GM21367 (cell line): ENCODE measurements at regions not wholly inside any gene's neighbourhood (a gene's known extent, or its start where the extent isn't known, plus 50 kb on each side); places are given as distances from the start of the nearest gene placed in this dataset.
"Not testable (repeated sequence)": the region's sequence is repeated elsewhere in the genome, so short reads cannot be mapped to it uniquely, and the experiment has no call there.

Experiments used
- ATAC-seq: cut with Tn5 transposase; IDR thresholded peaks from one replicate; pipeline ENCODE4 v1.9.1; 2021; ENCODE audit not compliant: unreplicated experiment

- no peak for ATAC-seq
Observed at GRCh38 chr4:146076081-146076480, 99.4 kb upstream of the LSM6 start.

GRCh38 chr4:146073517-146073916, 102.0 kb upstream of the LSM6 start:
- peak; percentile 70 for ATAC-seq

DNA sequence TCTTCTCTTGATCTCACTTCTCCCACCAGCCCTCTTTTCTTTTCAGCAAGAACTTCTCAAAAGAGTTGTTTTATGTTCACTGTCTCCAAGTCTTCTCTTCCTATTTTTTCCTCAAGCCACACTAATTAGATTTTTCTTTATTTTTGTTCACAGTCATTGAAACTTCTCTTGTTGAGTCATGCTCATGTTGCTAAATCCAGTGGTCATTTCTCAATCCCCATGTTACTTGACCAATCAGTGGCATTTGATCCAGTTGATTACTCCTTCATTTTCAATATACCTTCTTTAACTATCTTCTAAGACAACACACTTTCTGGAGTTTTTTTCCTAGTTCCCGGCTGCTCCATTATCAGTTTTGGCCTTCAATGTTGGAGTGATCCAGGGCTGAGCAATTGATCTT, 103.1 kb upstream of the LSM6 start:
- no peak for ATAC-seq

- no peak for ATAC-seq
Observed at GRCh38 chr4:146071390-146071789, 104.1 kb upstream of the LSM6 start.

DNA sequence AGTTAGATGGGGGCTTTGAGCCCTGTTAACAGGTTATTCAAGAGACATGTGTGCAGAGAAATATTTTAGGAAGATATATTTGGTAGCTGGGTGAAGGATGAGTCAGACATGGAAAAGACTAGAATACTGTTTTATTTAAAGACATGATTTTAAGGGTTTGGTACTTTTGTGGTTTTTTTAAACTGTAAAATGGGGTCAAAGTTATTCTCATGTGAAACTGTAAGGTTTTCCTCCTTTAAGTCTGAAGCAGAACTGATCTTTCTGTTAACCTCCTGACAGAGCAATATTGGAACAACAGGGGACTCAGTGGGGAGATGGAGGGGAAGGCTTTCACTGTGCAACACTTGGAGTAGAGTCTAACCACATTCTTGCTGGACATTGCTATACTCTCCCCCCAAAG, 112.4 kb upstream of the LSM6 start:
- ATAC-seq: peak; percentile 23

GRCh38 chr4:146062340-146062739, 113.2 kb upstream of the LSM6 start:
- no peak for ATAC-seq

DNA sequence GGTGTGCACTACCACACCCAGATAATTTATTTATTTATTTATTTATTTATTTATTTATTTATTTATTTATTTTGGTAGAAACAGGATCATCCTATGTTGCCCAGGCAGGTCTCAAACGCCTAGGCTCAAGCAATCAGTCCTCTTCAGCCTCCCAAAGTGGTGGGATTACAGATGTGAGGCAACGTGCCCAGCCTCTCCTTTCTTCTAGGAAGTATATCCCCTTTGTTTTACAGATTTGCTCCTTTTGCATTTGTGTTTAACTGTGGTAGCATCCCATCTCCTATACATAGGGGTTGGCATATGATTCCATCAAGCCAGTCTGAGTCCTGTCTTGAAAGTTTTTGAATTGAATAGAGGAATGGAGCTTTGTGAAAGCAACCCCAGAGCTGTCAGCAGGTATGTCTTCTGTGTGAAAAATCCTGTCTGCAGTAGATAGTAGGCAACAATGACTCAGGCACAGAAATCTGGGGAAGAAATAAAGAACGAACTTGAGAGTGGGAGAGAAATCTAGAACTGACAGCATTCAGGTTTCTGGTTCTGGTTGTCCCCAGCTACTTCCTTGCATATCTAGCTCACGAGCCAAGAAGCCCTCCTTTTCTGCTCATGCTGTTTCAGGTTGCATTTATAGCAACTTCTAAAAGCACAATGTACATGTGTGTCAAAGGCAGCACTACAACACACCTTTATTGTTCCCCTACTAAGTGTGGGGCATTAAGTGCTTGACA, 113.7 kb upstream of the LSM6 start:
- no peak for ATAC-seq

GRCh38 chr4:146059865-146060264, 115.7 kb upstream of the LSM6 start:
- peak; percentile 69 for ATAC-seq

DNA sequence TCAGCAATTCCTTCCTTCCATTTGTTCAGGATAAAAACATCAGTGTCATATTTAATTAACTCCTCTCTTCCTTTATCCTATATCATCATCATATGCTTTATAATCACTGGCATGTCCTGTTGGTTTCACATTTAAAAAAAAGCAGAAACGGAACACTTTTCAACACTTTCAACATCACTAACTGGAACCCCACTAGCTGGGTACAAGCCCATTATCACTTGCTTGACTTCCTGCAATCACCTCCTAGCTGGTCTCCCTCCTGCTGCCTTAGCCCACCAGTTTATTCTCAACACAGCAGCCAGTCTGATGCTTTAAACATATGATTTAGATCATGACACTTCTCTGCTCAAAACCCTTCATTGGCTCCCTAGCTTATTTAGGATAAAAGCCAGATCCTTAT, 116.4 kb upstream of the LSM6 start:
- peak; percentile 41 for ATAC-seq

- ATAC-seq: no peak
Observed at GRCh38 chr4:146058531-146058930, 117.0 kb upstream of the LSM6 start.

DNA sequence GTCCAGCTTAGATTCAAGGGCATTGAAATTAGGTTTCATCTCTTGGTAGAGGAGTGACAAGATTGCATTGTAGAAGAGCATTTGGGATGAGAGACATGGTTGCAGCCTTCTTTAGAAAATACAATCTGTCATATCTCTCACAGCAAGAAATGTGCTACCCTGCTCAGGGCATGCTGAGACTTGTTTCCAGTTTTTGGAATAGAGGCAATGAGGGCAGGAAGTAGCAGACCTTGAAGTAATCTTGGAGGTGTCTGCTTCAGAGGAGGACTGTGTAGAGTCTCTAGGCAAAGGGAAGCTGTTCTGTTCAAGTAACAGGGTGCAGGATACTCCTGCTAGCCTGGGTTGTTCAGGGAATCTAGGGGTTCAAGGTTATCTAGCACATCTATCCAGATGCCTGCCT, 116.1 kb upstream of the ZNF827 start:
- no peak for ATAC-seq

GRCh38 chr4:146053891-146054290, 115.3 kb upstream of the ZNF827 start:
- no peak for ATAC-seq

DNA sequence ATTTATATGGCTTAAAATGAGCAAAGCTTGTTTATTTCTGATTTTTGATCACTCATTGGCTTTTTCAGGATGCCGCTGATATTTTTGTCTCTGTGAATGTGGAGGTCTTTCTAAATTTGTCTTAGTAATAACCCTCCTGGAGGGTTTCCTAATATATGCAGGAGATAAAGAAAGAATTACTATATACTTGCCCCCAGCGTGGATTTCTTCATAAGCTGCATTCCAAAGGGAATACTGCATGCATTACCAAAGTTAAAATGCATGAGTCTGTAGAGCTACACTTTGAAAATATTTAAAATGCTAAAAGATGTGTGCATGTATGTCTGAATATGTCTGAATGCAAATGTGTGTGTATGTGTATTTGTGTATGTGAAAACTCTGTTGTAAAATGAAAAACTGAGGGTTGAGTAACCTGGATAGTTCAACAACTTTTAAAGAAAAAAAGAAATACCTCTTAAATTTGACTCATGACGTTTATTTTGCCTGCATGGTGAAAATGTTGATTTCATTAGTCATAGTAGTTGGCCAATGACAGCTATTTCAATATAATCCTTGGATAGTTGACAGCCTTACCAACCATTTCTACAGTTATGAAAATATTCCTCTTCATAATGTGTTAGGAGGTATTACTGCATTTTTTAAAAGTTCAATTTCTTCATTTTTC, 113.2 kb upstream of the ZNF827 start:
- no peak for ATAC-seq

DNA sequence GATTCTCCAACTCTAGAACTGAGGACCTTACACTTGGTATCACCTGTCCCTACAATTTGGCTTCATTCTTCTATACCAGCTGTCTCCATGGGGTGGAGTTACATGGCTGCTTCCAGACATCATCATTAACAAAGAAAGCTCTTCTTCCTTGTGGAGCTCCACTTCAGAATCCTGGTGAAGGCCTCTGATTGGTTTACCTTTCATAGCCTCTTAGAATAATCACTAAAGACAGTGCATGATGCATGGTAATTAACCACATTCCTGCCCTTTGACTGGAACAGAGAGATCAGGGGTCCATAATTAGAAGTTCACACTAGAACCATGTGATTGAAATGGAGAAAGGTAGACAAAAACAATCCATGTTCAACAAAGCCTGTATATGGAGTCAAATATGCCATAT, 112.6 kb upstream of the ZNF827 start:
- no peak for ATAC-seq

DNA sequence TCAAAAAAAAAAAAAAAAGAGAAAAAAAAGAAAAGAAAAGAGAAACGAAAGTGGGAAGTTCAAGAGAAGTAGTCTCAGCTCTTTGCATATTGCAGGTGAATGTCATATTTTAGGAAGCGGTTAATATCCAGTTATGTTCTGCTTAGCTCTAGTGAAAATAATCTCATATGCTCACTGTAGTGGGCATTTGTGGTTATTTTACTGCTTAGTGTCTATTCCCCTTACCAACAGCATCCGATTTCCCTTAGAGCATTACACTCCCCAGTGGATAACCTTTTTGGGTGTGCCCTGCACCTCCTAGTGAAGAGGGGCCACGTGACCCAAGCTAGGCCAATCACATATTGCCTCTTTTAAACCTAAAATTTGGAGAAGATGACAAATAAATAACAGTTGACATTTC, 111.2 kb upstream of the ZNF827 start:
- peak; percentile 93 for ATAC-seq

DNA sequence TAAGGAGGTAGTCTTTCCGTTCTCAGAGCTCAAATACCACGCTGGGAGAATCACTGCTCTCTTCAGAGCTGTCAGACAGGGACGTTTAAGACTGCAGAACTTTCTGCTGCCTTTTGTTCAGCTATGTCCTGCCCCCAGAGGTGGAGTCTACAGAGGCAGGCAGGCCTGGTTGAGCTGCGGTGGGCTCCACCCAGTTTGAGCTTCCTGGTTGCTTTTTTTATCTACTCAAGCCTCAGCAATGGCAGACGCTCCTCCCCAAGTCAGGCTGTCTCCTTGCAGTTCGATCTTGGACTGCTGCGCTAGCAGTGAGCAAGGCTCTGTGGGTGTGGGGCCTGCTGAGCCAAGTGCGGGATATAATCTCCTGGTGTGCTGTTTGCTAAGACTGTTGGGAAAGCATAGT, 109.1 kb upstream of the ZNF827 start:
- ATAC-seq: not testable (repeated sequence)

DNA sequence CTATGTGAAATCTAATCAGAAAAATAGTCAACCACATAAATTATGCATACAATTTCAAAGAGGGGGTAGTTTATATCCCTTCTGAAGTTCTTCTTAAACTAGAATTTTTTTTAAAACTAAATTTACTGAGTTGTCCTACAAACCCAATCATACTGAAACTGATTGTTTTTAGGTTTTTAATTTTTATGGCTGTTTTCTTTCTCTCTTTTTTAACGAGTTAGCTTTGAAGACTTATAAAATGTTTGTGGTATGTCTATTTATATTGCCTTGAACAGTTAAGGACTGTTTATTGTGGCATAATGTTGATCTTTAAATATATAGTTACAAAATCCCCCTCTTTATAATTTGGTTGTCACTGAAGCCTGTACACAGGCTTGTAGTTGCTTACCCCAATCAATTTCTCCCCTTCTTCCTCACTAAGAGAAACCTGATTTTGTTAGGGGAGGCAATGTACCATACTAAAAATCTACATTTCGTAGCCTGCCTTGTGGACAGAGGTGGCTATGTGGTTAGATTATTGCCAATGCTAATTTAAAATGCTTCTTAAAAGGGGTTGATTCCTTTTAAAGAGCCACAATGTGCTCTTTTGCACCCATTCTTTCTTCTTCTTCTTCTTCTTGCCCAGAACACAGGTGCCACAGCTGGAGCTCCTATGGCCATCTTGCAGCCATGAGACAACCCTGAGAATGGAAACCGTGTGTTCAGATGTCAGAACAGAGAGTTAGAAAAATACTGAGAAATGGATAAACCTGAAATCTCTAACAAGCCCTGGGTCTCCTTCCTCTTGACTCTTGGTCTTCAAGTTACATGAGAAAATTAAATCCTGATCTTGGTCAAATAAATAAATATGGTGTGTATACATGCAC, 102.7 kb upstream of the ZNF827 start:
- ATAC-seq: peak; percentile 67

- ATAC-seq: no peak
Observed at GRCh38 chr4:146040623-146041022, 102.0 kb upstream of the ZNF827 start.

DNA sequence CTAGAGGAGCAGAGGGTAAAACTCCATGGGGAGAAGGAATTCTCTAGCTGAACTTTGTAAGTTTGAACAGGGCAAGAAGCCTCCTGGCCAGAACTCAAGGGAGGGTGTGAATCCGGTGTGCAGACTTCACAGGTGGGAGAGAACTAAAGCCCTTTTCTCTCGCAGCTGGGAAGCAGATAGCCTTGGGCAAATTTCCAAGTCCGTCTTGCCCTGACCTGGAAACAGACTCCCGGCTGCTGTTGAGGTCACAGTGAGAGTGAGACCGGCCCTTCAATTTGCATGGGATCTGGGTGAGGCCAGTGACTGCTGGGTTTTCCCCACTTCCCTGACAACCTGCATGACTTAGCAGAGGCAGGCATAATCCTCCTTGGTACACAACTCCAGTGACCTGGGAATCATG, 94.5 kb upstream of the ZNF827 start:
- ATAC-seq: peak; percentile 28

GRCh38 chr4:146032234-146032860, 93.7 kb upstream of the ZNF827 start:
- peak; percentile 26 for ATAC-seq

DNA sequence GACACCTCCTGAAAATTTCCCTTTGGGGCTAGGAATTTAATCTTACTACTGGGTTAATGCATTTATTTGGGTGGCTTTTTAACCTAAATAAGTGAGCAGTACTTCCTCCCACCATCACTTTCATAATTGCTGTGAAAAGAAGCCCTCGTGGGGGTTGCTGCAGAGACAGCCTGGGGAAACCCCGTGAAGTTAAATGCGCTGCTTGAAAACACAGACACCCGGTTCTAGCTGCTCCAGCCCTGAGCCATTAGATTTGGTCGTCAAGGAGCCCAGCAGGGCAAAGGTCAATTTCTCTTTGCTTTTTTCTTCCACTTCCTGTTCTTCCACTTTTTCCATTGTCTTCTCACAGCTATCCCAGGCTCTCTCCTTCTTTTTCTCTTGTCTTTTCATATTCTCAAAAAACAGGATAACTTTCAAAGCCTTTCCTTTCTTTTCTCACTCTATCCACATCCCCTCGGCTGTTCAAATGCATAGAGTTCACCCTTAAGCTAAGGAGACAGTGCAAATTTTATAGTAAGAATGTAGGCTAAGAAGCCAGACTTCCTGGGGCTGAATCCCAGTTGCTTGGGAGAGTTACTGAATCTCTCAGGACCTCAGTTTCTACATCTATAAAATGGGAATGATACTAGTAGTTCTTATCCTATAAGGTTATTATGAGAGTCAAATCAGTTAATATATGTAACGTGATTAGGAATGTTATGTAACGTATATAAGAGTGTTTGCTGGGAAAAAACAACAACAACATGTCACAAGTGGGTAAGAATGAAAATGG, 91.5 kb upstream of the ZNF827 start:
- peak; percentile 63 for ATAC-seq
